Muscle of arm (tissue), 1 donor: ENCODE measurements at regions not wholly inside any gene's neighbourhood (a gene's known extent, or its start where the extent isn't known, plus 50 kb on each side); places are given as distances from the start of the nearest gene placed in this dataset.

Experiments
- DNase-seq: peaks from one replicate; pipeline ENCODE4 v3.0.0-alpha.2; 2013

GRCh38 chr3:34374521-34374920, 576.1 kb downstream of the PDCD6IP start:
- no peak for DNase-seq

GRCh38 chr3:34376691-34377090, 578.3 kb downstream of the PDCD6IP start:
- DNase-seq = no peak

GRCh38 chr3:34377961-34378360, 579.5 kb downstream of the PDCD6IP start:
- DNase-seq = no peak

- DNase-seq = no peak
These were observed 582.8 kb downstream of the PDCD6IP start for GRCh38 chr3:34381243-34381642.

- DNase-seq = no peak
These were observed 584.4 kb downstream of the PDCD6IP start for GRCh38 chr3:34382859-34383258.

GRCh38 chr3:34386309-34386708, 587.9 kb downstream of the PDCD6IP start:
- DNase-seq = no peak

- DNase-seq = no peak
These were observed 589.6 kb downstream of the PDCD6IP start for GRCh38 chr3:34387826-34388564.

DNA sequence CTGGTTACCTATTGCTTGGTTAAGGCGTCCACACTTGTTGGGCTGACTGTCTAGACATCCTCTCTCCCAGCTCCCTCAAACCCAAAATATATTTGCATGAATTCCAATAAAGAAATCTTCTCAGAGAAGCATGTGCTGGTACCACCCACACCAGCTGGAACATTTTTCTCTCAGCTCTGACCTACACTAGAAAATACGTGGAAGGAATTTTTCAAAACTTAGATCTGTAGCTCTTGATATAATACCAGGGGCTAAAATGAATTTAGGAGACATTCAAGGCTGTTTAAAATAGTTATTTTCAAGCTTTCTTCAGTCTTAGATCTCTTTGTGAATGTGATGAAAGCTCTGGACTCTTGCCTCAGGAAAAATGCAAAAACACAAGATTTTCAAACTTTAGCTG, 590.4 kb downstream of the PDCD6IP start:
- no peak for DNase-seq

GRCh38 chr3:34394978-34395748, 596.7 kb downstream of the PDCD6IP start:
- DNase-seq = no peak

DNA sequence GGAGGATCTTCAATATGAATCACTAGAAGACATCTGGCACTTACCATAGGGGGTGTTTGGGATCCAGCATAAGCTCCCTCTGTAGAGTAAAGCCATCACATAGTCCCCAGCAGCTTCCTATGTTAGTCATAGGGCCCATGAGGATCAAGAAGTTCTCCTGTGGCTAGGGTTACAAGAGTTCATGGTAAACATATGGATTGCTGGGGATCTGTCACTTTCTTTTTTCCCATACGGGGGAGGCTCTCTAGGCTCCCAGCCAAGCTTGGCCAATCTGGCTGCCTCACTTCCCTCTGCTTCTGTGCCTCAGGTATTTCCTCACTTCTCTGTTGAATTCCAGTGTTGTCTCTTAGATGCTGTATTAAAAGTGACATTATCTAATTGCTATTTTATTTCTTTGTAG, 597.9 kb downstream of the PDCD6IP start:
- no peak for DNase-seq

- DNase-seq = no peak
These were observed 598.5 kb downstream of the PDCD6IP start for GRCh38 chr3:34396956-34397355.

- no peak for DNase-seq
These were observed 601.0 kb downstream of the PDCD6IP start for GRCh38 chr3:34399401-34399800.

GRCh38 chr3:34405159-34405558, 606.7 kb downstream of the PDCD6IP start:
- DNase-seq = no peak

GRCh38 chr3:34407281-34407680, 608.9 kb downstream of the PDCD6IP start:
- DNase-seq = no peak

DNA sequence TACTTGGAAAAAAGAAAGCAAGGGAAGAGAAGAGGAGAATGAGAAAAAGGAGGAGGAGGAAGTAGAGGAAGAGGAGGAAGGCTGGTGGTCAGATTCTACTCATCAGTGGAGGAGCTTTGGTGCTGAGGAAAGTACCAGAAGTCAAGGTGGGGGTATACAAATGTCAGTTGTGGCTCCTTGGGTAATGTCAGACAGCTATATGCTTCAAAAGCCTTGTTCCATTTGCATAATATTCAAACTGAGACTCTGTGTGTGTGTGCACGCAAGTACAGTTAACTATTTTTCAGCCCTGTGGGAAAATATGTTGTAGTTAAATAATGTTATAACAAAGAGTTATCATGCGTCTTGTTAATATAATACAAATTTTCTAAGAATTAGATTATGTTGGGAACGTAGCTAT, 609.7 kb downstream of the PDCD6IP start:
- no peak for DNase-seq

GRCh38 chr3:34411596-34411995, 613.2 kb downstream of the PDCD6IP start:
- no peak for DNase-seq

GRCh38 chr3:34419801-34420200, 621.4 kb downstream of the PDCD6IP start:
- DNase-seq = peak; percentile 2

- DNase-seq = no peak
These were observed 623.3 kb downstream of the PDCD6IP start for GRCh38 chr3:34421762-34422161.

GRCh38 chr3:34439796-34440195, 641.4 kb downstream of the PDCD6IP start:
- no peak for DNase-seq

- no peak for DNase-seq
These were observed 645.7 kb downstream of the PDCD6IP start for GRCh38 chr3:34444137-34444536.

DNA sequence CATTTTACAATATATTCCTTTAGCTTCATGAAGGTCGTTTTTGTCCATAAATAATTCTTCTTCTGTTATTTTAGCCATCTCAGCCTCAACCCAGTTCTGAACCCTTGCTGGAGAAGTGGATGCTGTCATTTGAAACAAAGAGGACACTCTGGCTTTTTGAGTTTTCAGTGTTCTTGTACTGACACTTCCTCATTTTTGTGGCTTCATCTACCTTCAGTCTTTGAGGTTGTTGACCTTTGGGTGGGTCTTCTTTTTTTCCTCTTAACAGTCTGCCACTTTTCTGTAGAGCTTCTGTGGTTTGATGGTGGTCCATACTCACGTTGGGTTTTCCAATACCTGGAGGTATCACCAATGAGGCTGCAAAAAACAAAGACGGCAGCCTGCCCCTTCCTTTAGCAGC, 650.9 kb downstream of the PDCD6IP start:
- no peak for DNase-seq

GRCh38 chr3:34463414-34463813, 665.0 kb downstream of the PDCD6IP start:
- no peak for DNase-seq

GRCh38 chr3:34464646-34465045, 666.2 kb downstream of the PDCD6IP start:
- DNase-seq = no peak

- DNase-seq = no peak
These were observed 677.4 kb downstream of the PDCD6IP start for GRCh38 chr3:34475851-34476250.
